ENCODE measurements at regions not wholly inside any gene's neighbourhood (a gene's known extent, or its start where the extent isn't known, plus 50 kb on each side); places are given as distances from the start of the nearest gene placed in this dataset.
A peak's percentile ranks its signal among the peaks of the same experiment; 100 is the strongest.
"Not testable (repeated sequence)": the region's sequence is repeated elsewhere in the genome, so short reads cannot be mapped to it uniquely, and the experiment has no call there.

DNA sequence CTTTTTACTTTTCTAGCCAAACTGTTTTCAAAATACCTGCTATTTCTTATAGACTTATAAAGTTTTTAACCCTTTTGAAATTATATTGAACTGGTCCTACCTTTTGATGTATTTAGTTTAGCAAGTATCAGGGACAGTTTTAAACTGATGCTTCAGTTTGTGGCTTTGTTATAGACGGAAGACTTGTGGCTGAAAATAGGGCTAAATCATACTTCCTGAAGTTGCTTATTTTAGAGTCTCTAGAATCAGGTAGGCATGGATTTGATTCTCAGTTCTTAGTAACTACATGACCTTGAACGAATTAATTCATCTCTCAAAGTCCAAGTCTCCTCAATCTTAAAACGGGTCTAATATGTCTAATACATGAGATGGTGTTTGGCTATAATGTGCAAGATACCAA lies 322.8 kb downstream of the RAP2B start:
- Mint-ChIP-seq H3K9me3 (no peaks in the 10 kb centered on the region), H3K27ac (no peak overlapping the region), H3K27me3 (ENCODE audit: insufficient read depth) (no peaks in the 10 kb centered on the region; the same call in 1 of the 2 replicates), H3K36me3 (ENCODE audit: low read depth) (no peaks in the 10 kb centered on the region), H3K4me1 (ENCODE audit: low read depth) (no peaks in the 10 kb centered on the region), H3K4me3 (no peak overlapping the region)
- TF ChIP-seq, protein P1, sequence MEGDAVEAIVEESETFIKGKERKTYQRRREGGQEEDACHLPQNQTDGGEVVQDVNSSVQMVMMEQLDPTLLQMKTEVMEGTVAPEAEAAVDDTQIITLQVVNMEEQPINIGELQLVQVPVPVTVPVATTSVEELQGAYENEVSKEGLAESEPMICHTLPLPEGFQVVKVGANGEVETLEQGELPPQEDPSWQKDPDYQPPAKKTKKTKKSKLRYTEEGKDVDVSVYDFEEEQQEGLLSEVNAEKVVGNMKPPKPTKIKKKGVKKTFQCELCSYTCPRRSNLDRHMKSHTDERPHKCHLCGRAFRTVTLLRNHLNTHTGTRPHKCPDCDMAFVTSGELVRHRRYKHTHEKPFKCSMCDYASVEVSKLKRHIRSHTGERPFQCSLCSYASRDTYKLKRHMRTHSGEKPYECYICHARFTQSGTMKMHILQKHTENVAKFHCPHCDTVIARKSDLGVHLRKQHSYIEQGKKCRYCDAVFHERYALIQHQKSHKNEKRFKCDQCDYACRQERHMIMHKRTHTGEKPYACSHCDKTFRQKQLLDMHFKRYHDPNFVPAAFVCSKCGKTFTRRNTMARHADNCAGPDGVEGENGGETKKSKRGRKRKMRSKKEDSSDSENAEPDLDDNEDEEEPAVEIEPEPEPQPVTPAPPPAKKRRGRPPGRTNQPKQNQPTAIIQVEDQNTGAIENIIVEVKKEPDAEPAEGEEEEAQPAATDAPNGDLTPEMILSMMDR (IDR thresholded peaks at IDR 0.05) = no peak
- DNase-seq = no peak

DNA sequence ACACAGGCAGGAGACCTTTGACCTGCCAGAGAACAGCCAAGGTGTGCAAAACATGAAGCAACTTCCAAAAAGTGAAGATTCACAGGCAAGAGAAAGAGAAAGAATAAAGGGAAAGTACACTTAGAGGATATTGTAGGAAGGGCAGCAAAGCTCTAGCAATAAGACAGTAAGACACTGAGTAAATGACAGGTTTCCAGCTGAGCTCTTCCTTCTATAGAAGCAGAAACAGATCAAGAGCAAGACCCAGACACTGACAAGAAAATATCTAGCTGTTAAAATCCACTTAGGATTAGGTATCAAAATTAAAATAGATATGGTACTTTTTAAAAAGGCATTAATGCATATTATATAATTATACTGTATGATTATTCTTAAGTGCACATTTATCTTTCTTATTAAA lies 333.4 kb downstream of the RAP2B start:
- H3K36me3 Mint-ChIP-seq (ENCODE audit: low read depth) = no peaks in the 10 kb centered on the region
- no peaks in the 10 kb centered on the region for H3K4me1 Mint-ChIP-seq (ENCODE audit: low read depth)
- H3K27me3 Mint-ChIP-seq (ENCODE audit: insufficient read depth) = no peaks in the 10 kb centered on the region; the same call in 1 of the 2 replicates
- H3K9me3 Mint-ChIP-seq = no peaks in the 10 kb centered on the region
- TF ChIP-seq, protein P1 (IDR thresholded peaks at IDR 0.05) = no peak
- H3K27ac Mint-ChIP-seq = no peak overlapping the region
- no peak overlapping the region for H3K4me3 Mint-ChIP-seq
- no peak for DNase-seq

DNA sequence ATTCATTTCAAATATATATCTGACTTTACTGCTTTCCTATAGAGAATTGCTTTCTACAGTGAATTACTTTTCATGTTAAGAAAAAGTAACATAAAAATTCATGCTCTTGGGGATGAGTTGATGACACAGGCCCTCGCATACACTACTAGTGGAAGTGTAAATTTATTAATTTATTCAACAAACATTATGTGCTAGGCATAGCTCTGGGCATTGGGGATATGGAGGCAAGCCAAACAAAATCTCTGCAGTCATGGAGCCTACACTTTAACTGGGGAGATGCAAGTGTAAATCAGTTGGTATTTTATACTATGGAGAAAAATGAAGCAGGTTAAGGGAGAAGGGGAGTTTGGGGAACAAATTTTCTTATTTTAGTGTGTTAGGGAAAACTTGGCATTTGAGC lies 340.7 kb downstream of the RAP2B start:
- no peaks in the 10 kb centered on the region for H3K4me1 Mint-ChIP-seq (ENCODE audit: low read depth)
- DNase-seq = no peak
- H3K36me3 Mint-ChIP-seq (ENCODE audit: low read depth) = no peaks in the 10 kb centered on the region
- 0 out of 2 replicates have a peak, but pooled peaks cover 2% of the 10 kb centered on the region for H3K27me3 Mint-ChIP-seq (ENCODE audit: insufficient read depth)
- H3K27ac Mint-ChIP-seq = no peak overlapping the region
- no peak overlapping the region for H3K4me3 Mint-ChIP-seq
- no peaks in the 10 kb centered on the region for H3K9me3 Mint-ChIP-seq
- TF ChIP-seq, protein P1 (IDR thresholded peaks at IDR 0.05) = no peak

DNA sequence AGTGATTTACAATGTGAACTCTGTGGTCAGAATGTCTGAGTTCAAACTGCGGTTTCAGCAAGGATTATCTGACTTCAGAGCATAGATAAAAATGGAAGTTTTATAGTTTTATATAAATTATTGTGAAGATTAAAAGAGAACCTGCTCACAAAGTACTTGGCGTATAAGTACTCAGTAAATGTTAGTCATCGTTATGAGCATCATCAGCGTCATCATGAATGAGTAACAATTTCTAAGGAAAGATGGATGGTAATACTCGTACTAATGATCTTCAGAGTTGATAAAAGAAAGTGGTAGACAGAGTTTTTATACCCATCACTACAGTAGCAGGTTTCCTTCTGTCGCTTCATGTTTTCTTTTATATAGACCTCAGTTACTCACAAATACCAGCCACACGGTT lies 341.8 kb downstream of the RAP2B start:
- no peak overlapping the region for H3K4me3 Mint-ChIP-seq
- H3K9me3 Mint-ChIP-seq = no peaks in the 10 kb centered on the region
- no peaks in the 10 kb centered on the region for H3K36me3 Mint-ChIP-seq (ENCODE audit: low read depth)
- no peaks in the 10 kb centered on the region for H3K4me1 Mint-ChIP-seq (ENCODE audit: low read depth)
- 0 out of 2 replicates have a peak, but pooled peaks cover 2% of the 10 kb centered on the region for H3K27me3 Mint-ChIP-seq (ENCODE audit: insufficient read depth)
- TF ChIP-seq, protein P1 (IDR thresholded peaks at IDR 0.05) = no peak
- H3K27ac Mint-ChIP-seq = no peak overlapping the region
- DNase-seq = no peak

DNA sequence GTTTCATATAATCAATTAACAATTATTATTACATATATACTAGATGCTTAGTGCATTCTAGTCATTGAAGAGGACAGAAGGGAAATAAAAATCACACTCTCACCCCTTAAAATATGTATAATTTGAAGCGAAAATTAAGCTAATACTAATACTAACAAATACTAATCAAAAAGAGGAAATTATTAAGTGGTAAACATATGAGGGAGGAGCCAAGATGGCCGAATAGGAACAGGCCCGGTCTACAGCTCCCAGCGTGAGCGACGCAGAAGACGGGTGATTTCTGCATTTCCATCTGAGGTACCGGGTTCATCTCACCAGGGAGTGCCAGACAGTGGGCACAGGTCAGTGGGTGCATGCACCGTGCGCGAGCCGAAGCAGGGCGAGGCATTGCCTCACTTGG lies 344.2 kb downstream of the RAP2B start:
- H3K9me3 Mint-ChIP-seq; H3K27me3 Mint-ChIP-seq (ENCODE audit: insufficient read depth); H3K4me3 Mint-ChIP-seq; H3K36me3 Mint-ChIP-seq (ENCODE audit: low read depth); H3K27ac Mint-ChIP-seq; H3K4me1 Mint-ChIP-seq (ENCODE audit: low read depth); DNase-seq: not testable (repeated sequence)

DNA sequence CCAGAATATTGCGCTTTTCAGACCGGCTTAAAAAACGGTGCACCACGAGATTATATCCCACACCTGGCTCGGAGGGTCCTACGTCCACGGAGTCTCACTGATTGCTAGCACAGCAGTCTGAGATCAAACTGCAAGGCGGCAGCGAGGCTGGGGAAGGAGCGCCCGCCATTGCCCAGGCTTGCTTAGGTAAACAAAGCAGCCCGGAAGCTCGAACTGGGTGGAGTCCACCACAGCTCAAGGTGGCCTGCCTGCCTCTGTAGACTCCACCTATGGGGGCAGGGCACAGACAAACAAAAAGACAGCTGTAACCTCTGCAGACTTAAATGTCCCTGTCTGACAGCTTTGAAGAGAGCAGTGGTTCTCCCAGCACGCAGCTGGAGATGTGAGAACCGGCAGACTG lies 344.7 kb downstream of the RAP2B start:
- H3K27ac Mint-ChIP-seq, H3K4me3 Mint-ChIP-seq: not testable (repeated sequence)

DNA sequence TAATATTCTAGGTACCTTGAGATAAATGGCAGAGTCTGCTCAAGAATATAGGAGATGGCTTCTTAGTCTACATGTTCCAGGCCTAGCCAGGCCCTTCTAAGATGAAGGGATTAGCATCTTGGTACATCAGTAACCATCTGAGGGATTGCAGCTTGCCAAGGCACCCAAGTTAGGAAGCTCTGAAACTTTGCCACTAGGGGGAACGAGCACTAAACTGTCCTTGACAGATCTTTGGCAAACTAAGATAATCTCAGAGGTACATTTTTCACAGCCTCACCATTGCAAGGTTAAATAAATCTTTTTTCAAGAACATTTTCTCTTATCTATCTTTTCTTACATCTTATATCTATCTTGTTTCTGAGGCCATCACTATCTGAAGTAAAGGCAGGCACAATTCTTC lies 351.2 kb downstream of the RAP2B start:
- DNase-seq = no peak

More for the DNA sequence above, 344.7 kb downstream of the RAP2B start:
- not testable (repeated sequence) for H3K36me3 Mint-ChIP-seq (ENCODE audit: low read depth); DNase-seq; H3K9me3 Mint-ChIP-seq; H3K27me3 Mint-ChIP-seq (ENCODE audit: insufficient read depth); H3K4me1 Mint-ChIP-seq (ENCODE audit: low read depth)

More for the DNA sequence above, 351.2 kb downstream of the RAP2B start:
- no peak overlapping the region for H3K4me3 Mint-ChIP-seq
- TF ChIP-seq, protein P1 (IDR thresholded peaks at IDR 0.05) = peak; percentile 19; the same call in 1 of the 2 replicates
- no peaks in the 10 kb centered on the region for H3K36me3 Mint-ChIP-seq (ENCODE audit: low read depth)
- no peak overlapping the region for H3K27ac Mint-ChIP-seq
- peaks cover under 1% of the 10 kb centered on the region; the same call in 1 of the 2 replicates for H3K9me3 Mint-ChIP-seq
- H3K4me1 Mint-ChIP-seq (ENCODE audit: low read depth) = no peaks in the 10 kb centered on the region
- no peaks in the 10 kb centered on the region for H3K27me3 Mint-ChIP-seq (ENCODE audit: insufficient read depth)
